ENCODE measurements at regions not wholly inside any gene's neighbourhood (a gene's known extent, or its start where the extent isn't known, plus 50 kb on each side); places are given as distances from the start of the nearest gene placed in this dataset.

- DNase-seq (ENCODE audit: extremely low read depth, insufficient read length), result no peak
- H3K36me3 ChIP-seq (ENCODE audit: control insufficient read depth, insufficient read depth, low read length), result no peaks in the 10 kb centered on the region
- H3K4me3 ChIP-seq (replicated peaks; ENCODE audit: low read depth, low read length), result no peak overlapping the region
- H3K27me3 ChIP-seq (replicated peaks; ENCODE audit: control insufficient read depth, insufficient read depth, low read length), result no peaks in the 10 kb centered on the region; the same call in 1 of the 2 replicates
- TF ChIP-seq CTCF (IDR thresholded peaks at IDR 0.05; ENCODE audit: insufficient read depth, low read length, poor library complexity, severe bottlenecking), result no peak
These were observed 275.4 kb upstream of the USP24 start for GRCh38 chr1:55490547-55490946.

GRCh38 chr1:55484173-55484572, 269.0 kb upstream of the USP24 start:
- TF ChIP-seq CTCF (IDR thresholded peaks at IDR 0.05; ENCODE audit: insufficient read depth, low read length, poor library complexity, severe bottlenecking), result no peak
- Histone ChIP-seq H3K27me3 (replicated peaks; ENCODE audit: control insufficient read depth, insufficient read depth, low read length) (no peaks in the 10 kb centered on the region; the same call in 1 of the 2 replicates), H3K36me3 (ENCODE audit: control insufficient read depth, insufficient read depth, low read length) (no peaks in the 10 kb centered on the region), H3K4me3 (replicated peaks; ENCODE audit: low read depth, low read length) (no peak overlapping the region)
- no peak for DNase-seq (ENCODE audit: extremely low read depth, insufficient read length)

GRCh38 chr1:55483523-55483922, 268.4 kb upstream of the USP24 start:
- Histone ChIP-seq H3K36me3 (ENCODE audit: control insufficient read depth, insufficient read depth, low read length) (no peaks in the 10 kb centered on the region), H3K27me3 (replicated peaks; ENCODE audit: control insufficient read depth, insufficient read depth, low read length) (no peaks in the 10 kb centered on the region; the same call in 1 of the 2 replicates), H3K4me3 (replicated peaks; ENCODE audit: low read depth, low read length) (no peak overlapping the region)
- TF ChIP-seq CTCF (IDR thresholded peaks at IDR 0.05; ENCODE audit: insufficient read depth, low read length, poor library complexity, severe bottlenecking), result no peak
- DNase-seq (ENCODE audit: extremely low read depth, insufficient read length), result no peak

- no peak for TF ChIP-seq CTCF (IDR thresholded peaks at IDR 0.05; ENCODE audit: insufficient read depth, low read length, poor library complexity, severe bottlenecking)
- Histone ChIP-seq H3K36me3 (ENCODE audit: control insufficient read depth, insufficient read depth, low read length) (no peaks in the 10 kb centered on the region), H3K4me3 (replicated peaks; ENCODE audit: low read depth, low read length) (no peak overlapping the region), H3K27me3 (replicated peaks; ENCODE audit: control insufficient read depth, insufficient read depth, low read length) (no peaks in the 10 kb centered on the region; the same call in 1 of the 2 replicates)
- DNase-seq (ENCODE audit: extremely low read depth, insufficient read length), result no peak
These were observed 266.5 kb upstream of the USP24 start for GRCh38 chr1:55481634-55482033.

GRCh38 chr1:55480029-55480795, 265.0 kb upstream of the USP24 start:
- Histone ChIP-seq H3K36me3 (ENCODE audit: control insufficient read depth, insufficient read depth, low read length) (no peaks in the 10 kb centered on the region), H3K4me3 (replicated peaks; ENCODE audit: low read depth, low read length) (no peak overlapping the region), H3K27me3 (replicated peaks; ENCODE audit: control insufficient read depth, insufficient read depth, low read length) (no peaks in the 10 kb centered on the region; the same call in 1 of the 2 replicates)
- TF ChIP-seq CTCF (IDR thresholded peaks at IDR 0.05; ENCODE audit: insufficient read depth, low read length, poor library complexity, severe bottlenecking), result no peak
- DNase-seq (ENCODE audit: extremely low read depth, insufficient read length), result no peak

Data from GM06990 (cell line).